22Rv1 (cell line): ENCODE measurements at regions not wholly inside any gene's neighbourhood (a gene's known extent, or its start where the extent isn't known, plus 50 kb on each side); places are given as distances from the start of the nearest gene placed in this dataset.

Source experiments
- ZFX ChIP-seq: fragments of 450-650 bp; IDR thresholded peaks from 2 replicates; pipeline ENCODE4 v1.6.1; 2017; ENCODE audit warnings: antibody characterized with exemption, borderline replicate concordance
- TF ChIP-seq, protein P1 (sequence below): fragments of 450-650 bp; IDR thresholded peaks from 2 replicates; pipeline ENCODE4 v1.5.1; 2017; ENCODE audit warnings: mild to moderate bottlenecking

DNA sequence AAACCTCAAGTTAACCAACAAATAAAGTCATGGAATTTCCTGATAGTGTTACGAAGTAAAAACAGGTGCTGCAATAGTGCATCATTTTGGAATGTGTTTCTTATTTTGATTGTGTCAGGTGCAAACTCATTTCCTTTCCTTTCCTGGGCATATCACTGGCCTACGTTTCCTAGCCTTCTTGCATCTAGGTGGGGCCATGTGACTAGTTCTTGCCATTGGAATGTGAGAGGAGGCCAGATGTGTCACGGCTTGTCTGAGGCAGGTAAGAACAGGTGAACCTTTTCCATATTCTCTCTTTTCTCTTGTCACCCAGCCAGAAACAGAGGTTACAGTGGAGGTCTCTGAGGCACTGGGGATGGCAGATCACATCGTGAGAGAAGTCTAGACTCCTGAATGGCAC is 868.0 kb downstream of the RPA4 start:
- TF ChIP-seq, protein P1, sequence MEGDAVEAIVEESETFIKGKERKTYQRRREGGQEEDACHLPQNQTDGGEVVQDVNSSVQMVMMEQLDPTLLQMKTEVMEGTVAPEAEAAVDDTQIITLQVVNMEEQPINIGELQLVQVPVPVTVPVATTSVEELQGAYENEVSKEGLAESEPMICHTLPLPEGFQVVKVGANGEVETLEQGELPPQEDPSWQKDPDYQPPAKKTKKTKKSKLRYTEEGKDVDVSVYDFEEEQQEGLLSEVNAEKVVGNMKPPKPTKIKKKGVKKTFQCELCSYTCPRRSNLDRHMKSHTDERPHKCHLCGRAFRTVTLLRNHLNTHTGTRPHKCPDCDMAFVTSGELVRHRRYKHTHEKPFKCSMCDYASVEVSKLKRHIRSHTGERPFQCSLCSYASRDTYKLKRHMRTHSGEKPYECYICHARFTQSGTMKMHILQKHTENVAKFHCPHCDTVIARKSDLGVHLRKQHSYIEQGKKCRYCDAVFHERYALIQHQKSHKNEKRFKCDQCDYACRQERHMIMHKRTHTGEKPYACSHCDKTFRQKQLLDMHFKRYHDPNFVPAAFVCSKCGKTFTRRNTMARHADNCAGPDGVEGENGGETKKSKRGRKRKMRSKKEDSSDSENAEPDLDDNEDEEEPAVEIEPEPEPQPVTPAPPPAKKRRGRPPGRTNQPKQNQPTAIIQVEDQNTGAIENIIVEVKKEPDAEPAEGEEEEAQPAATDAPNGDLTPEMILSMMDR = no peak
- no peak for TF ChIP-seq ZFX
